Thyroid gland (tissue), 4 donors: ENCODE measurements at regions not wholly inside any gene's neighbourhood (a gene's known extent, or its start where the extent isn't known, plus 50 kb on each side); places are given as distances from the start of the nearest gene placed in this dataset.
"Not testable (repeated sequence)": the region's sequence is repeated elsewhere in the genome, so short reads cannot be mapped to it uniquely, and the experiment has no call there.

Experiments used
- DNase-seq, 2 donors: peaks; one replicate each; pipeline ENCODE4 v3.0.0-alpha.2; 2019
- H3K27ac ChIP-seq, 3 donors: fragments of 200-600 bp; sonication (generic); 1 replicate in 2 of 3; 2 replicates in 1 of 3; pipeline ENCODE4 v1.5.1; 2016 to 2019; ENCODE audit warnings: mild to moderate bottlenecking in 1 of 3, moderate library complexity in 1 of 3
- H3K27me3 ChIP-seq: fragments of 200-600 bp; sonication (generic); one replicate; pipeline ENCODE4 v1.5.1; 2019
- H3K36me3 ChIP-seq, 2 donors: fragments of 200-600 bp; sonication (generic); one replicate each; pipeline ENCODE4 v1.5.1; 2016 to 2019
- H3K4me1 ChIP-seq, 2 donors: fragments of 200-600 bp; sonication (generic); one replicate each; pipeline ENCODE4 v1.5.1; 2017 to 2019
- H3K4me3 ChIP-seq, 3 donors: fragments of 200-600 bp; sonication (generic); replicated peaks in 1 of 3; 1 replicate in 2 of 3; 2 replicates in 1 of 3; pipeline ENCODE4 v1.5.1; 2016; ENCODE audit warnings: mild to moderate bottlenecking in 1 of 3
- H3K9me3 ChIP-seq: fragments of 200-600 bp; sonication (generic); one replicate; pipeline ENCODE4 v1.5.1; 2017
- POLR2A ChIP-seq, 2 donors: fragments of 450-650 bp; IDR thresholded peaks; one replicate each; pipeline ENCODE4 v1.6.1; 2017; ENCODE audit warnings: antibody characterized with exemption in 2 of 2, mild to moderate bottlenecking in 2 of 2, moderate library complexity in 1 of 2
- WGBS, 2 donors: methylation state at CpG; one replicate each; pipeline ENCODE4 v1.1.5; 2017; 5-methylcytosine and 5-hydroxymethylcytosine counted together
- intact Hi-C: fragments of 100-400 bp; cut with DNase I; formaldehyde crosslinking; loops from one replicate; pipeline ENCODE4 v1.15.1; 2023
- TF ChIP-seq, protein P1 (sequence below), 6 experiments: fragments of 200-600 bp in 3 of 6; fragments of 450-650 bp in 3 of 6; sonication (generic) in 3 of 6; IDR thresholded peaks; one replicate each; pipeline ENCODE4 v1.5.1; 2016 to 2019; ENCODE audit warnings: antibody characterized with exemption in 6 of 6, mild to moderate bottlenecking in 2 of 6, inconsistent platforms in 1 of 6, moderate library complexity in 1 of 6

DNA sequence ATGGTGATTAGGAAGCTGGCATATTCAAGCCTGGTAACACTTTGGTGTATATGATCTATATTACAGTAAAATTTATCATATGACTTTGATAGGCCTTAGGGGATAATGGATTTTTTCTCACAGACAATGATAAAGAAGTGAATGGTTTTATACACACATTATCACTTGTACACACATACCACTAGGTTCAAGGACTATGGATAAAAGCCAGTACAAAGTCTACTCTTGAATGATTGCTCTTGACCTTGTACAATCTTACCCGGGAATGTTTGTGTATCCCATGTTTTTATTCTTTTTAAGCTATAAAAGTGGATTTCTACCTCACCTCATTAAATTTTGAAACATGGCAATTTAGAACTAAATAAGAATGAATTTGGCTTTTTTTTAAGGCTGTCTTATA, 414.5 kb upstream of the ADAMTSL1 start:
- TF ChIP-seq, protein P1, sequence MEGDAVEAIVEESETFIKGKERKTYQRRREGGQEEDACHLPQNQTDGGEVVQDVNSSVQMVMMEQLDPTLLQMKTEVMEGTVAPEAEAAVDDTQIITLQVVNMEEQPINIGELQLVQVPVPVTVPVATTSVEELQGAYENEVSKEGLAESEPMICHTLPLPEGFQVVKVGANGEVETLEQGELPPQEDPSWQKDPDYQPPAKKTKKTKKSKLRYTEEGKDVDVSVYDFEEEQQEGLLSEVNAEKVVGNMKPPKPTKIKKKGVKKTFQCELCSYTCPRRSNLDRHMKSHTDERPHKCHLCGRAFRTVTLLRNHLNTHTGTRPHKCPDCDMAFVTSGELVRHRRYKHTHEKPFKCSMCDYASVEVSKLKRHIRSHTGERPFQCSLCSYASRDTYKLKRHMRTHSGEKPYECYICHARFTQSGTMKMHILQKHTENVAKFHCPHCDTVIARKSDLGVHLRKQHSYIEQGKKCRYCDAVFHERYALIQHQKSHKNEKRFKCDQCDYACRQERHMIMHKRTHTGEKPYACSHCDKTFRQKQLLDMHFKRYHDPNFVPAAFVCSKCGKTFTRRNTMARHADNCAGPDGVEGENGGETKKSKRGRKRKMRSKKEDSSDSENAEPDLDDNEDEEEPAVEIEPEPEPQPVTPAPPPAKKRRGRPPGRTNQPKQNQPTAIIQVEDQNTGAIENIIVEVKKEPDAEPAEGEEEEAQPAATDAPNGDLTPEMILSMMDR (IDR thresholded peaks at IDR 0.05): no peak
- no peak for TF ChIP-seq POLR2A (IDR thresholded peaks at IDR 0.05)
- Histone ChIP-seq H3K27ac (no peak overlapping the region), H3K27me3 (no peaks in the 10 kb centered on the region), H3K4me3 (no peak overlapping the region), H3K4me1 (no peaks in the 10 kb centered on the region), H3K9me3 (no peaks in the 10 kb centered on the region), H3K36me3 (no peaks in the 10 kb centered on the region)
- intact Hi-C loops: no loop called here
- DNase-seq: no peak
- WGBS, 2 donors: 30 to 46% methylated on average over 1 of the region's 1 CpG

DNA sequence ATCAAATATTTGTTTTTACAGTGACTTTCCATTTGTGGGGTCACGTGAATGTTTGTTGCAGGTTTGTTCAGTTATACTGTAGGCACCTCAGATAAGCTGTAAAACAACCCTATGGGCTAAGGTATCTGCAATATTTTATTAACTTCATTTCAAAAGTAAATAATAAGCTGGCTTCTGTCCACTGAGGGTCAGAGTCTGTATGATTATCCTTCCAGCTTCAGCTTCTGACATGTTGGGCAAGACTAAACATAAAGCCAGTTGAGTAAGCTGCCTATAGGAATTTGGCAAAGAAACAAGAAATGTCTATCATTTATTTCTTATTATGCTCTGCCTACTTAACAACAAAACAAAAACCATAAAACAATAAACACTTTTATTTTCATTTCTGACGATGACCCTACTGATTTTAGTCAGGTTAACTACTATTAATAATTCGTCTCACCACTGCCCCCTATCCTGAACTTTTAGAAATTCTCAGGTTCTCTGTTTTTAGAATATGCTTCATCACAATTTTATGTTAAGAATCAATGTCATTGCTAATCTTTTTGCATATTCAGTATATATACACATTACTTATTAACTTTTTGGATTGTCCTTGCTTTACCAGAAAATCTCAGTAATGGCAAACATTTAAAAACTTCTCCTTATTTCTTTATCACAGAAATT, 413.6 kb upstream of the ADAMTSL1 start:
- no peaks in the 10 kb centered on the region for H3K36me3 ChIP-seq
- no peak for TF ChIP-seq POLR2A (IDR thresholded peaks at IDR 0.05)
- TF ChIP-seq, protein P1 (IDR thresholded peaks at IDR 0.05): no peak
- no peaks in the 10 kb centered on the region for H3K27me3 ChIP-seq
- H3K4me3 ChIP-seq: no peak overlapping the region
- intact Hi-C loops: no loop called here
- H3K27ac ChIP-seq: no peak overlapping the region
- DNase-seq: no peak
- no peaks in the 10 kb centered on the region for H3K9me3 ChIP-seq
- H3K4me1 ChIP-seq: no peaks in the 10 kb centered on the region
- 75 to 78% methylated on average over 3 of the region's 3 CpGs for WGBS, 2 donors

DNA sequence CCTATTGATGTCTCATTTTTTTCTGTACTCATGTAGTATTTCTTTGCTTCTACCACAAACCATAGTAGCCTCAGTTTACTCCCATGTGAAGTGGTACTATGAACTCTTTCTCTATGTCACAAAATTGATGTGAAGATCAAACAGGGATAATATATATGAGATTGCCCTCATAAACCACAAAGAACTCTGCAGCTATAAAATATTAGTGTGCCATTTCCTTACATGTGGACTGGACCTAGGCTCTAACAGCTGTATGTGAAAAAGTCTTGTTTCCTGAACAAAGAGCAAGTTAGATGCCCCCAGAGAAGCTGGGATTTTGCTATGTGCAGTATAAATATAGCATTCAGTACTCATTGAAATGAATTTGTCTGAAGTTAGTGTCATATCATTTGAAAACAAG, 412.6 kb upstream of the ADAMTSL1 start:
- Histone ChIP-seq H3K36me3 (no peaks in the 10 kb centered on the region), H3K27ac (no peak overlapping the region), H3K27me3 (no peaks in the 10 kb centered on the region), H3K4me3 (no peak overlapping the region), H3K4me1 (no peaks in the 10 kb centered on the region), H3K9me3 (no peaks in the 10 kb centered on the region)
- DNase-seq: no peak
- intact Hi-C loops: no loop called here
- TF ChIP-seq, protein P1 (IDR thresholded peaks at IDR 0.05): no peak
- no peak for TF ChIP-seq POLR2A (IDR thresholded peaks at IDR 0.05)

DNA sequence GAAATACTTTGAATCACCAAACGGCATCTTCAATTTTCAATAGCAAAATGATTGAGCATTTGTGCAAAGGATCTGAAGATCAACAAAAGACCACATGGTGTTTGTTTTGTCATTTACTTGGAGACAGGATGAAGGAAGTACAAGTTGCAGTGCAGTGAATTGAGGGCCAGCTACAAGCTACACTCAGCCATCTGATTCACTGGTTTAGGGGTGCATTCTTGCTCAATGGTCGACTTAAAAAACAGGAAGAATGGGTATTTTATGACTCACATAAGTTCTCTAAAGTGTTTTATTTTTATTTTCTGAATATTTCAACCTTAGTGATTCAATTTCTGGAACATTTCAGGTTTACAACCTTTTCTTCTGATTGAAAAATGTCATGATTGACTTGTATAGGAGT, 412.1 kb upstream of the ADAMTSL1 start:
- Histone ChIP-seq H3K9me3 (no peaks in the 10 kb centered on the region), H3K27ac (no peak overlapping the region), H3K27me3 (no peaks in the 10 kb centered on the region), H3K4me3 (no peak overlapping the region), H3K4me1 (no peaks in the 10 kb centered on the region), H3K36me3 (no peaks in the 10 kb centered on the region)
- DNase-seq: no peak
- intact Hi-C loops: no loop called here
- TF ChIP-seq, protein P1 (IDR thresholded peaks at IDR 0.05): no peak
- no peak for TF ChIP-seq POLR2A (IDR thresholded peaks at IDR 0.05)
- WGBS, 2 donors: 30 to 60% methylated on average over 2 of the region's 2 CpGs

DNA sequence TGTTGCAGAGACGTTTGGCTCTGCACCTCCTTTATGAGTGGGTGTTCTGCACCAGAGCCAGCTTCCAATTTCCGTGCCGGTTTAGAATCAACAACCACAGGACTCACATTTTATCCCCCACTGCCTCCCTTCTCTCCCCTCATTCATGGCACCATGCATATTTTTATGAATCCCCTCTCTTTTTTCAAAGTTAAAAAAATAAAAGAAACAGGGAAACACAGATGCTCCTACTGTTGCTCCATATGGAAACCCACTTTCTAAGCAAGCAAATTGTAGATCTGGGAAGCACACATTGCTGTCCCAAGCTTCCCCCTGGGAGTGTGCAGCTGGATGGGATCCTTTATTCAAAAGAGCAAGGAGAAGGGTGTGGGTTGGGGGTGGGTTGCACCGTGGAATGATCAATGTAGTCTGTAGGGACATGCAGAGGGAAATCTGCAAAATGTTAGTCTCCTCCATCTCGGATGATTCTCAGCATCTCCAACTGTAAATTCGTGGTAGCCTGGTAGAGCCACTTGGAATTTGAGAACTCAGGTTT, 410.0 kb upstream of the ADAMTSL1 start:
- Histone ChIP-seq H3K27me3 (no peaks in the 10 kb centered on the region), H3K36me3 (no peaks in the 10 kb centered on the region), H3K4me3 (no peak overlapping the region), H3K4me1 (no peaks in the 10 kb centered on the region), H3K9me3 (no peaks in the 10 kb centered on the region), H3K27ac (no peak overlapping the region)
- intact Hi-C loops: no loop called here
- no peak for DNase-seq
- 55 to 61% methylated on average over 6 of the region's 6 CpGs for WGBS, 2 donors
- TF ChIP-seq, protein P1 (IDR thresholded peaks at IDR 0.05): no peak
- no peak for TF ChIP-seq POLR2A (IDR thresholded peaks at IDR 0.05)

DNA sequence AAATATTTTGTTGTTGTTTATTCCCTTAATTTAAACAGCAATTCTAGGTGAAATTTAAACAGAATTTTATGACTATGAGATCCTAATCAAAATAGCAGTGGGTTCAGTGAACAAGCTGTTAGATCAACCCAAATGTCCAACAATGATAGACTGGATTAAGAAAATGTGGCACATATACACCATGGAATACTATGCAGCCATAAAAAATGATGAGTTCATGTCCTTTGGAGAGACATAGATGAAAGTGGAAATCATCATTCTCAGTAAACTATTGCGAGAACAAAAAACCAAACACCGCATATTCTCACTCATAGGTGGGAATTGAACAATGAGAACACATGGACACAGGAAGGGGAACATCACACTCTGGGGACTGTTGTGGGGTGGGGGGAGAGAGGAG, 407.3 kb upstream of the ADAMTSL1 start:
- H3K27me3 ChIP-seq, DNase-seq, H3K4me3 ChIP-seq, H3K36me3 ChIP-seq, H3K4me1 ChIP-seq, H3K9me3 ChIP-seq, intact Hi-C loops, H3K27ac ChIP-seq: not testable (repeated sequence)
- WGBS, 2 donors: 97 to 99% methylated on average over 2 of the region's 2 CpGs
